ENCODE measurements at regions not wholly inside any gene's neighbourhood (a gene's known extent, or its start where the extent isn't known, plus 50 kb on each side); places are given as distances from the start of the nearest gene placed in this dataset.

DNA sequence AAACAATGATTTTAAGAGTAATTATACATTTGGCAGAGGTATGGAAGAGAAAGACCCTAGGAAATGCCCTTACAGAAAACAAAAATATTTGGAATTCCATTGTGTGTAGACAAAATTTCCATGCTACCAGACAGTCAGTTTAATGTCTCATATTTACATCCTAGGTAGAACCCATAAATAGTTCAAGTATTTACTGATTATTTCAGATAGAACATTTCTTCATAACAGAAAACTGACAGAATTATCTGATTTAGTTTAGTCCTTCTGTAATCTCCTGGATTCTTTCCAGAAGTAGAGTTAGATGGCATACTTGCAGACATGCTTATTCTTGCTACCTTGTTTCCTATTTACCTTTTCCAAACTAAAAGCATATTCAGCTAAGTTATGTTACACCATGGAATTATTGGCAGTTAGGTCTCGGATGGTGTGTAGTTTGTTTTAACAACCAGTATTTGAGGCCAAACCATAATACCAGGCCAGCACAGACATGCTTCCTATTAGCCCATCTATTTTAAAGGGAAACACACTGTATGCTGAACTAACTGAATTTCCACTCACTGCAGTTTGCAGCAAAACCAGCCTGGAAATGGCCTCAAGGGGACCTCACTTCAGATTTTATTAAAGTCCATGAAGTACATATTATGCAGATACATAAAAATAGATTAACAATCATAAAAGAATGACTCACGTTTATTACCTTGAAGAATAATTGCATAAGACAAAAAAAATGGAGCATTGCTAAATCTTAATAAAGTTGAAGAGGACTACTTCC lies 126.6 kb upstream of the LRIG3 start:
- TF ChIP-seq, protein P1, sequence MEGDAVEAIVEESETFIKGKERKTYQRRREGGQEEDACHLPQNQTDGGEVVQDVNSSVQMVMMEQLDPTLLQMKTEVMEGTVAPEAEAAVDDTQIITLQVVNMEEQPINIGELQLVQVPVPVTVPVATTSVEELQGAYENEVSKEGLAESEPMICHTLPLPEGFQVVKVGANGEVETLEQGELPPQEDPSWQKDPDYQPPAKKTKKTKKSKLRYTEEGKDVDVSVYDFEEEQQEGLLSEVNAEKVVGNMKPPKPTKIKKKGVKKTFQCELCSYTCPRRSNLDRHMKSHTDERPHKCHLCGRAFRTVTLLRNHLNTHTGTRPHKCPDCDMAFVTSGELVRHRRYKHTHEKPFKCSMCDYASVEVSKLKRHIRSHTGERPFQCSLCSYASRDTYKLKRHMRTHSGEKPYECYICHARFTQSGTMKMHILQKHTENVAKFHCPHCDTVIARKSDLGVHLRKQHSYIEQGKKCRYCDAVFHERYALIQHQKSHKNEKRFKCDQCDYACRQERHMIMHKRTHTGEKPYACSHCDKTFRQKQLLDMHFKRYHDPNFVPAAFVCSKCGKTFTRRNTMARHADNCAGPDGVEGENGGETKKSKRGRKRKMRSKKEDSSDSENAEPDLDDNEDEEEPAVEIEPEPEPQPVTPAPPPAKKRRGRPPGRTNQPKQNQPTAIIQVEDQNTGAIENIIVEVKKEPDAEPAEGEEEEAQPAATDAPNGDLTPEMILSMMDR (IDR thresholded peaks at IDR 0.05): no peak
- TF ChIP-seq POLR2A (IDR thresholded peaks at IDR 0.05): no peak
- no peak for TF ChIP-seq POLR2AphosphoS5 (IDR thresholded peaks at IDR 0.05)
